ENCODE measurements at regions not wholly inside any gene's neighbourhood (a gene's known extent, or its start where the extent isn't known, plus 50 kb on each side); places are given as distances from the start of the nearest gene placed in this dataset.
"Not testable (repeated sequence)": the region's sequence is repeated elsewhere in the genome, so short reads cannot be mapped to it uniquely, and the experiment has no call there.

- peak; percentile 68 for DNase-seq (ENCODE audit: low read depth)
- peak; percentile 59 for TF ChIP-seq CTCF (conservative IDR thresholded peaks at IDR 0.05; ENCODE audit: low read depth, low read length)
Measured at GRCh38 chr4:163681208-163681821, 186.8 kb downstream of the TMA16 start.

GRCh38 chr4:163688856-163689255 lies 194.4 kb downstream of the TMA16 start:
- DNase-seq (ENCODE audit: low read depth): no peak
- no peak overlapping the region for H3K4me3 ChIP-seq (ENCODE audit: low read depth, low read length)
- TF ChIP-seq CTCF (conservative IDR thresholded peaks at IDR 0.05; ENCODE audit: low read depth, low read length): no peak

More at GRCh38 chr4:163681208-163681821, 186.8 kb downstream of the TMA16 start:
- no peak overlapping the region for H3K4me3 ChIP-seq (ENCODE audit: low read depth, low read length)

GRCh38 chr4:163693211-163693610 lies 198.7 kb downstream of the TMA16 start:
- H3K4me3 ChIP-seq (ENCODE audit: low read depth, low read length): no peak overlapping the region
- peak; percentile 53 for DNase-seq (ENCODE audit: low read depth)
- TF ChIP-seq CTCF (conservative IDR thresholded peaks at IDR 0.05; ENCODE audit: low read depth, low read length): no peak

GRCh38 chr4:163693776-163694175 lies 199.3 kb downstream of the TMA16 start:
- no peak overlapping the region for H3K4me3 ChIP-seq (ENCODE audit: low read depth, low read length)
- peak; percentile 72 for DNase-seq (ENCODE audit: low read depth)
- TF ChIP-seq CTCF (conservative IDR thresholded peaks at IDR 0.05; ENCODE audit: low read depth, low read length): no peak

GRCh38 chr4:163694385-163694784 lies 199.9 kb downstream of the TMA16 start:
- TF ChIP-seq CTCF (conservative IDR thresholded peaks at IDR 0.05; ENCODE audit: low read depth, low read length): no peak
- DNase-seq (ENCODE audit: low read depth): peak; percentile 28
- no peak overlapping the region for H3K4me3 ChIP-seq (ENCODE audit: low read depth, low read length)

- TF ChIP-seq CTCF (conservative IDR thresholded peaks at IDR 0.05; ENCODE audit: low read depth, low read length): no peak
- H3K4me3 ChIP-seq (ENCODE audit: low read depth, low read length): no peak overlapping the region
- DNase-seq (ENCODE audit: low read depth): peak; percentile 47
Measured at GRCh38 chr4:163697121-163697520, 202.6 kb downstream of the TMA16 start.

- not testable (repeated sequence) for H3K4me3 ChIP-seq (ENCODE audit: low read depth, low read length); DNase-seq (ENCODE audit: low read depth)
Measured at GRCh38 chr4:163700383-163700782, 205.9 kb downstream of the TMA16 start.
